ENCODE measurements at regions not wholly inside any gene's neighbourhood (a gene's known extent, or its start where the extent isn't known, plus 50 kb on each side); places are given as distances from the start of the nearest gene placed in this dataset.

- no peak for DNase-seq
Observed at GRCh38 chr5:57332361-57332760, 150.2 kb downstream of the ACTBL2 start.

GRCh38 chr5:57327561-57328367 is 153.9 kb downstream of the GPBP1 start:
- no peak for DNase-seq

GRCh38 chr5:57325678-57326397 is 152.0 kb downstream of the GPBP1 start:
- no peak for DNase-seq

DNA sequence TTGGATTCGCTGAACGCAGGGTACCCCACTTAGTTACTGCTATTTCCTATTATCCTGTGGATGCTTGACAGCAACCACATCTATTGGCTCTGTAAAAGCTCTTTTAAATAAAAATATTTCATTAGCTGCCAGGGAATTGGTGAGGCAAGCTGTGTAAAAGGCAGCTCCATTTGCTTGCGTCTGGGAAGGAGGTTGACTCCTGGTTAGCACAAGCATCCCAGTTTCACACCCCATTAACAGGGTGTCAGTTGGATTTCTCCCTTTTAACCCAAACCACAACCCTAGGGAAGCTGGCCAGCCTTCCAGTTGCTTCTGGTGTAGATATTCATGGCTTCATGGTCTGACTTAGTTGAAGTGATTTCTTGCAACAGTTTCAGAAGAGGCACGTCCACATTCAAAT is 151.0 kb downstream of the GPBP1 start:
- DNase-seq, result no peak

- no peak for DNase-seq
Observed at GRCh38 chr5:57324181-57324580, 150.3 kb downstream of the GPBP1 start.

GRCh38 chr5:57320582-57320981 is 146.7 kb downstream of the GPBP1 start:
- DNase-seq, result no peak

- DNase-seq, result no peak
Observed at GRCh38 chr5:57319628-57320027, 145.8 kb downstream of the GPBP1 start.

DNA sequence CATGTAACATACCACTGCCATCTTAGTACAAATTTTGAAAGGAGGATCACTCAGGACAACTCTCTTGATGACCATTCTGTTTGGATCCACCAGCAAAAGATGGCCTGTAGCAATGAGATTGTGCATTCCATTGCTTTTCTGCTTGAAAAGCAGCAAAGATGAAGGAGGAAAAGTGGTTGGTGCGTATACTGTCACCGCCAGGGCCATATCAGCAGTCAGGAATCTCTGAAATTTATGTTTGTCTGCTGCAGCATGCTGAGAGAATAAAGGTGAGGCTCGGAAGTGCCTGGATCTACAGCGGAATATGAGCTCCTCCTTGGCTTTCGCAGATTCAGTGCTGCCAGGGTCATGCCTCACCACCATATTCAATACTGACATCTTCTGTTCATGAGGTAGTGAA is 144.4 kb downstream of the GPBP1 start:
- no peak for DNase-seq

DNA sequence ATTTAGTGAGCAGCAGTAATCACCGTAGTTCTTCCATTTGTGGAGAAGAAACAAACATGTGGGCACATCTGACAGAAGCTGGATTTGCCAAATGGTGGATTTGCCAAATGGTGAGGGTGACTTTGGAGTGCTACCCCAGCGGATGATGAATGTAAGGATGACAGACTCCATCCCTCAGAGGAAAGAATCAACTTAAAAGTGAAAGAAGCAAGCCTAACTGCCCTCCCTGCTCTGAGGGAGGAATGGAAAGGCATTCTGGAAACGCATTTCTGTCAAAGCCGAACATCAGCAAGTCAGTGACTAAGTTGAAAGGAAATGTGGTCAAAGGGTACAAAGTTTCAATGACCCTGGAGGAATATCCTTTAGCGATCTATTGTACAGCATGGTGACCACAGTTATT is 143.5 kb downstream of the GPBP1 start:
- DNase-seq, result no peak

- no peak for DNase-seq
Observed at GRCh38 chr5:57316798-57317327, 143.0 kb downstream of the GPBP1 start.

DNA sequence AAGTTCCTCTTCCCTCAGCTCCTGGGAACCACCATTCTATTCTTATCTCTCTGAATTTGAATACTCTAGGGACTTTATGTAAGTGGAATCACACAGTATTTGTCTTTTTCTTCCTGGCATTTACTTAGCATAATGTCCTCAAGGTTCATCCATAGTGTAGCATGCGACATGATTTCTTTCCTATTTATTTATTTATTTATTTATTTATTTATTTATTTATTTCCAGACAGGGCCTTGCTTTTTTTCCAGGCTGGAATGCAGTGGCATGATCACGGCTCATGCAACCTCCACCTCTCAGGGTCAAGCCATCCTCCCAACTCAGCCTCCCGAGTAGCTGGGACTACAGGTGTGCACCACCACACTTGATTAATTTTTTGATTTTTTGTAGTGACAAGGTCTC is 142.1 kb downstream of the GPBP1 start:
- DNase-seq, result no peak
